GM21786 (cell line): ENCODE measurements at regions not wholly inside any gene's neighbourhood (a gene's known extent, or its start where the extent isn't known, plus 50 kb on each side); places are given as distances from the start of the nearest gene placed in this dataset.

Source experiments
- ATAC-seq: cut with Tn5 transposase; IDR thresholded peaks from one replicate; pipeline ENCODE4 v1.9.1; 2021; ENCODE audit not compliant: unreplicated experiment

DNA sequence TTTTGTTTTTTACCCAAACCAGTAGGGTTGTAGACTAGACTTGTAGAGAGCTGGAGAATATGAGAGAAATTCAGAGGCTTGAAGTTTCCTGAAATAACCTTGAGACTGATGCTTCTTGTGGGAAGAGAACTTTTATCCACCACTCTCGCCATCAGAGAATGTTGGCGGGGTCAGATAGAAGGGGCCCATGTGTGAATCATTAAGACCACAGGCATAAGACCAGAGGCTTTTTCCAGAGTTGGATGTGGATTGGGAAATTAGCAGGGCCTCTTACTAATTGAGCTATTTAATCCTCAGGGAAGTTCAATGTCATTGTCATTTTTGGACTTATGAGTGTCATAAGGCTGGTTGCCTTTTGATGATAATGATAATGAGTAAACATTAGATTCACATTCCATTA lies 246.9 kb upstream of the THRB start:
- no peak for ATAC-seq

DNA sequence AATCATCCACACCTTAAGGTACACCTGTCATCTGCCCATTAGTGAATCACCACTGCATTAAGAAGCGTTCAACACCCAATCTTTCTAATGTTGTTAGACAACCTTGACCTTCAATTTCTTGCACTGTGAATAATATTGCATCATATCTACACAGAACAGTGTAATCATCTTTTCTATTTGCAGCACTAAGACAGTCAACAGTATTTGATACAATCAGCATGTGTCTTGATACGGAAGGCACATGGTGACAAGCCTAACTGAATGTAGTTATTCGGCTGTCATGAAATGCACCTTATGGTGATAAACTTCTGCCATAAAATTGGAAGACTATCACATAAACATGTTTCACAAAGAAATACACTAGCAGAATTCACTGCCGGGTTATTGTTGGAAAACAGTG lies 253.9 kb upstream of the THRB start:
- ATAC-seq = no peak

DNA sequence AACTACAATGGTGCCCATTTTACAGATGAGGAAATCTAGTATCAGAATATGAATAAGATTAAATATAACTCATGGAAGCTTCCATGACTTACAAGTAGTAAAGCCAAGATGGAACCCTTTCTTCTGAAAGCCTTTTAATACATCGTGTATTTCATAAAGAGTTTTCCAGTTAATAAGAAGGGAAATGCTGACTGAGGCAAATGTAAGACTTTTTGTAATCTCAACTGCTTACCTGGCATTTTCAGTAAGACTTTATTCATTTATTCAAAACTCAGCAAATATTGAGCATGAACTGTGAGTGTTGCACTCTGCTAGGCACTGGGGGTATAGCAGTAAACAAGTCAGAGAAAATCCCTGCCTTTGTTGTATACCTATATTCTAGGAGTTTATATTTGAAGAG lies 256.4 kb upstream of the THRB start:
- no peak for ATAC-seq

DNA sequence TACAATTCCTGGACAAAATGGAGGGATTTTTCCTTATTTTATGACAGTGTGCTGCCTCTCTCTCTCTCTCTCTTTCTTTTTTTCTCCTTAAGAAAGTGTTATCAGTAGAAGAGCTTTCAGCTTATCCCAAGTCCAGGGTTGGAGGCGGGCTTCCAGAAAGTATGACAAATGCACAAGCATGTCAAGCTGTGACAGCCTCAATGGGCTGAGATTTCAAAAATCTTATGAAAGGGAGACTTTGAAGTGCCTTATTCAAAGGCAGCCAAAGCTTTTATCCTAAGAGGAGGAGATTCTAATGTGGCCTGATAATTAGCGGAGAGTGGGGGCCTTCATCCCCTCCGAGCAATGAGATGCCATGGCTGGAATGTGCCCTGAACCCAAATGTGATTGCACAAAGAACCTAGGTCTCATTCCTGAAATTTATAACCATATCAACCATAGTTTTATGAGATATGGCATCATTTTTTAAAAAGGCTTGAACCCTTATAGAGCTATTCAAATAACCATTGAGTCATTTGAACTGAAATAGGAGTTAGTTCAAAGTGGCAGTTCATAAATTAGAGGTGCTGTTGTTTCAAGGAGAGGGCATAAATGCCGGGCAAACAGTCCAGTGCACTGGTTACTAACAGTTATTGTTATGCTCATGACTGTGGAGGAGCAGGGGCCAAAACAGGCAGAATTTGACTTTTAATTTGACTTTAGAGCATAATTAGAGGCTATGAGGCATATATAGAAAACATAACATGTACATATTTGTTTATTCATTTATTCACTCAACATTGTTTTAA lies 261.6 kb upstream of the THRB start:
- no peak for ATAC-seq

DNA sequence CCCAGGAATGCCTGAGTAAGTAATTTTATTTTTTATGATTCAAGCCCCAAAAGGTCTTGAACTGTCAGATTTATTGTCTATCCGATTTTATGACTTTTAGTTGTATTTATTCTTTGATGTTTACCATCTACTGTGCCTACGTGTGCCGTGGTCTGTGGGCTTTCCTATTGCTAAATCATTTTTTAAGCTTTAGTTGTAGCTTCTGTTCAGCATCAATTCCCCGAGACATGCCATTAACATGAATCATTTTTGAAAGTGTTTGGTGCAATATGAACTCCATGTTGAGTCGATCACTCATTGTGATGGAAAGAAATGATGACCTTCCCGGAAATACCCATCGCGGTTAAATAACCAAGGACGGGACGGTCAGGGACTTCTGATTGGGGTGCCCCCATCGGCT lies 268.7 kb upstream of the THRB start:
- ATAC-seq = no peak

DNA sequence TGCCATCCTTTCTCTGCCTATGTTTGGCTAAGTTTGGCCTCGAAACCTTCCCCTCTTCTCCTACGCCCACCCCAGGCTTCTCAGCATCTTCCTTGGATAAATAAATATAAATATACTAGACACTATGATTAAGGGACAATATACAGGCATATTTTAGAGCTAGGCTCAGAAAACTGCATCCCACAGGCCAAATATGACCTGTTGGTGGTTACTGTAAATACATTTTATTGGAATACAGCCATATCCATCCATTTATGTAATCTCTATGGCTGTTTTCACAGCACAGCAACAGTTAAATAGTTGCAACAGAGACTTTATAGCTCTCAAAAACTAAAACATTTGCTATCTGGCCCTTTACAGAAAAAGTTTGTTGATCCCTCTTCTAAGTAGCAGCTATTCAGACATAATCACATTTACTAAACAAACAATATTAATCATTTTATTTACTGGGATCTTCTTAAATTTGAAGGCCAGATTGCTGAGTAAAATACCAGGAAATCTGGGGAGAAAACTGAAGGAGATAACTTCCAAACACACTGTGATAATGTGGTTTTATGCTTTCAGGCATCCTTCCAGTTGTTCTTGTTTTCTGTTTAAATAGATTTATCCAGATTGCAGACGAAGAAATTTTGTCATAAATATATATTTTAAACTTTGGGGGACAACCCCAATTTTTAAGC lies 269.7 kb upstream of the THRB start:
- ATAC-seq = no peak

DNA sequence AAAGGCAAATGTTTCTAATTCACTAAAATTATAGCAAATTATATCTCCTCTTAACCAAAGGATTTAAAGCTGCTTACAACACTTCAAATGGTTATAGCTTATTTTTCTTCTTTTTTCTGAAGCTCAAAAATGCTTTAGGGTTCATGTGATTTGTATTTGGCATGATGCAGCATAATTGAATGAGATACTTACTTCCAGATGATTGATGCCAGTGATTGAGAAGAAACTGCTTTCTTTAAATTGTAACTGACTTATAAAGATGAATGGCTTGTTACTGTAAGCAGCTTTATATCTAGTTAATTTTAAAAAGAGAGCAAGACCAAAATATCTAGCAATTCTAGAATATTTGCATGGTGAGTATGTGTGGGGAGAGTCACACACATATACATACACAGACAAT lies 270.7 kb upstream of the THRB start:
- no peak for ATAC-seq

DNA sequence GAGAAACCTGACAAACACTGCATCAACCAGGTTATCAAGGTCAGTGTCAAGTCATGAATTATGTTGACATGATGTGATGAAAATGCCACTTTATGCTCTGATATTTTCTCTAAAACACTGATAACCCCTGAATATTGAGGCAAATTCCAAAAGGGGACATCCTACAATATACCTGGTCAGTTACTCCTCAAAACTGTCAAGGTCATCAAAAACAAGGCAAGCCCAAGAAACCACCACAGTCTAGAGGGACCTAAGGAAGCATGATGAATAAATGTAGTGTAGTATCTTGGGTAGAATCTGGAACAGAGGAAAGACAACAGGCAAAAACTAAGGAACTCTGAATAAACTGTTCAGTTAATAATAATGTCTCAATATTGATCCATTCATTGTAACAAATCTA lies 275.3 kb upstream of the THRB start:
- no peak for ATAC-seq

DNA sequence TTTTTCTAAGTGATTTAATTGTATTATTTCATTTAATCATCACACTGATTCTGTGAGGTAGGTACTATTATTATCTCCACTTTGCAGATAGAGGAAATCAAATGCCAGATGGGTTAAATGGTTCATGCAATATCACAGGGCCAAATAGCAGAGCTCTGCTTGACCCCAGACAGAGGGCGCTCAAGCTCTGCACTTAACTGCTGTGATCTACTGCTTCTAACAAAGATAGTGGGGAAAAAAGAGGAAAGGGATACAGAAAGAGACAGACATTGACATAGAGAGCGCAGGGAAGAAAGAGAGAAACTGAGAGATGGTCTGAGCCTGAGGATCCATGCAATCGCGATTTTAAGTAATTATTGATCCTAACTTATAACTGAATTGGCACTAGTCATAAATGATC lies 279.1 kb upstream of the THRB start:
- peak; percentile 90 for ATAC-seq

DNA sequence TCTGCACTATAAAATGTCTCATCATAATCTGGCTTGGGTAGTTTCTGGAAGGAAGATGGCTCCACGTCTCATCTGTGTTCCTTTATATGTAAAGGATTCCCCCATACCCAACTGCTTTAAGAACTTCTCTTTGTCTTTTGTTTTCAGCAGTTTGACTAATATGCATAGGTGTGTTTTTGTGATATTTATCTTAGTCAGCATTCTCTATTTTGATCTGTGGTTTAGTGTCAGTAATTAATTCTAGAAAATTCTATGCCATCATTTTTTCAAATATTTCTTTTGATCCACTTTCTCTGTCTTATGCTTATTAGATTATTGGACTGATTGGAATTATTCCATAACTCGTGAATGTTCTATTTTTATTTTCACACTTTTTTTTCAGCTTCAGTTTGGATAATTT lies 286.3 kb upstream of the THRB start:
- no peak for ATAC-seq

DNA sequence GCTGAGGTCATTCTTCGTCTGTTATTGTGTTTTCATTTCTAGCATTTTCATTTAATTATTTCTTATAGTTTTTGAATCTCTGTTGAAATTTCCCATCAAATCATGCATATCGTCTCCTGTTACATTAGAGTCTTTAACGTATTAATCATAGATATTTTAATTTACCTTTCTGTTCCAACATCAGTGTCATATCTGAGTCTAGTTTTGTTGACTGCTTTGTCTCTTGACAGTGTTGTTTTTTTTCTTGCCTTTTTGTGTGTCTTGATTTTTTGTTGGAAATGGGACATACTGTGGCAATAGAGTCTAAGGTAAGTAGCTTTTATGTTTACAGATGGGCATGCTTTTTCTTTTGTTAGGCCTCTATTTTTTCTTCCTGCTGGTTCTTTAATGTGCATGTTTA lies 286.8 kb upstream of the THRB start:
- ATAC-seq = no peak

DNA sequence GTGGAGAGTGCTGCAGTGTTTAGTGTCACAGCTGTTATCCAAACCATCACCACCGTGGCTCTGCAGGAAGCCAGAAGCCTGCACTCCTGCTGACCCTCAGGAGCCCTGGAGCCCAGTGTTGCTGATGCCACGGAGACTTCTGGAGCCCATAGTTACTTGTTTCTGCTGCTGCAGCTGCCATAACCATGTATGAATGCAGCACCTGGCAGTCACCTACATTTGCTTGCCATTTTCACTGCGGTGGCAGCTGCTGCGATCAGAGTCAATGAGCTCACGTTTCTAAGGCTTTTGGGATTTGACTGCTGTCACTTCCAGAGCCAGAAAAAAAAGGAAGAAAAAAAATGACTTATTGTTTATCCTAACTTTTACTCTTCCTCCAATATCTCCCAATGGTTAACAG lies 299.2 kb upstream of the THRB start:
- ATAC-seq = no peak

DNA sequence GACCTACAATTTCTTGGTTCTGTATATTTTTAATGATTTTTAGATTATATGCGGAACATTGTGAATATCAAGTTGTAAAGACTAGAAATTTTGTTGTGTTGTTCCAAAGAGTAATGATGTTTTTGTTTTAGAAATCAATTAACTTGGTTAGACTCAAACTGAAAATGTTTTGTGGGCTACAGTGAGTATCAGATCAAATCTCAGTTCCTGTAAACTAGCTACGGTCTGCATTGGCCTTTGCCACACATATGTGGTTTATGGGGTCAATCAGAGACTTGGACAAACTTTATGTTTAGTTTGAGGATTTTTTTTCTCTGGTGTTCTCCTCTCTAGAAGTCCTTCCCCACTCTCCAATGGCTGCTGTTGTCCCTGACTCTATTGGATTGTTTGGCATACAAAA lies 308.0 kb upstream of the THRB start:
- peak; percentile 94 for ATAC-seq

DNA sequence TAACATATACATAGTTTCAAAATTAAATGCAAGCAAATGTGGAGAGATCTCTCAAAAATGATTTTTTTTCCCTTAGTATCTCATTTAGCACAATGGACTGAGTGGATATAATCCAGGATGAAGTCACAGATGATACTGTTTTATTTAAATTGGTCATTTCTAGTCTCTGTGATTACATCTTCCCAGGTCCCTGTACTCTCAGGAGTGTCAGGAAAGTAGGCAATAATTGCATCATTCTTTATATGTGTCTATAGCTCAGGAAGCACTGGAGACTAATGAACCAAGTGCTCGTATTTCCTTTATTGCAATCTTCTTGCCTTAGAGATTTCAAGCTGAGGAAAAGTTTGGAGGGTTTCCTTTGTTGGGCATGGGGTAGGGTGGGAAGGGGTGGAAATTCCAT lies 309.4 kb upstream of the THRB start:
- ATAC-seq = no peak

DNA sequence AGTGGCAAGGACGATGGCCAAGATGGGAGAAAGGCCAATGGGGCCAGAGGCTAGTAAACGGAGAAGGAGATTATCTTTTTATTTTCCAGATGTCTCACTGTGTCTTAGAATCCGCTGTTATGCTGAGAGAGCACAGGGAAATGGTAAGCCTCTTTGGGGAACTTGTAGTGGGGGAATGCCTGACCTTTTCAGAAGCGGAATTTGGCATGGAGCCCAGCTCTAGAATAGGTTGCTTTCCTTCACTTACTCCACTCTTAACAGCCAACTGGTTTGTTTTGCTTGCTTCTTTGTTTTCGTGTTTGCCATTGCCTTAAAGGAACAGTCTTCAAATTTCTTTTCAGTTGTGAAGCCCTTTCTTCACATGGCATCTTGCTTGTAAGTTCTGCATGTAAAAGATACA lies 316.2 kb upstream of the THRB start:
- ATAC-seq = no peak

DNA sequence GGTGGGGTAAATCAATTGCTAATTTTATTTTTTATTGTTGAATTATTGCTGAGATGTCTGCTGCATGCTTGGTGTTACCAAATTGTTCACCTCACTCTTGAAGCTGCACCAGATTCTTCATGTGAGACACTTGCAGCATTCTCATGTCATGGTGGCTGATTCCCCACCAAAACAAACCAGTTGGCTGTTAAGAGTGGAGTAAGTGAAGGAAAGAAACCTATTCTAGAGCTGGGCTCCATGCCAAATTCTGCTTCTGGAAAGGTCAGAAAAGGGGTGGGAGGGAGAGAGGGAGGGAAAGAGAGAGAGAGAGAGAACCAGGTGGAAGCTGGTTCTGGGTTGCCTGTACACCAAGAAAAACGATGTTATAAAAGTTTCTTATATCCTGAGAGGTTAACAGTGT lies 317.5 kb upstream of the THRB start:
- ATAC-seq = no peak

DNA sequence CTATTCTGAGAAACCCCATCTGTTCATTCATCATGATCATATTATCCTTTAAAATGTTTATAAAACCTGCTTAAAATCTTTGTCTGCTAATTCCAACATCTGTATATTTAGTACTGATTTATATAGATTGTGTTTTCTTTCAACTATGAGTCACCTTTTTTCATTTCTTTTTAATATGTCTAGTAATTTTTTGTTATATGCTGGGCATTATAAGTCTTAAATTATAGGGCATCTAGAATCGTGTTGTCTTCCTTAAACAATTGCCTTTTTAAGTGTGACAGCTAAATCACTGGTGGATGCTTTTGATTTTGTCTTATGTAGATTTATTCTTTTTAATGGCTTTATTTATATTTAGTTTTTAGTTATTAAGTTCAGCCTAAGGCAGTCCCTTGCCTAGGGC lies 323.4 kb upstream of the THRB start:
- ATAC-seq = no peak

DNA sequence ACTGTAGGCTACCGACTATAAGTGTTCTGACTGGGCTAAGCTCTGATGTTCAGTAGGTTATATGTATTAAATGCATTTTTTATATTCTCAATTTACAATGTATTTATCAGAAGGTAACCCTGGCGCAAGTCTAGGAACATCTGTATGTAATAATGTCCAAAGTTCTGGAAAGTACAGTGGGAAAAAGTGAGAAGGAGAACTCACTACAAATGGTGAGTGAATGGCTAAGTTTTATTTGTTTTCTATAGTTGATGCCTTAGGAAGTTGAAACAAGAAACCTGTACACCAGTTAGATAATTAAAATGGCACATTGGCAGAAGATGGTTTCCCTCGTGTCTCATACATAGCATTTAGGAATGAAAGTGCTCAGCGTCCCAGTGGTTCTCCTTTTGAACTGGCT lies 333.4 kb upstream of the THRB start:
- no peak for ATAC-seq

DNA sequence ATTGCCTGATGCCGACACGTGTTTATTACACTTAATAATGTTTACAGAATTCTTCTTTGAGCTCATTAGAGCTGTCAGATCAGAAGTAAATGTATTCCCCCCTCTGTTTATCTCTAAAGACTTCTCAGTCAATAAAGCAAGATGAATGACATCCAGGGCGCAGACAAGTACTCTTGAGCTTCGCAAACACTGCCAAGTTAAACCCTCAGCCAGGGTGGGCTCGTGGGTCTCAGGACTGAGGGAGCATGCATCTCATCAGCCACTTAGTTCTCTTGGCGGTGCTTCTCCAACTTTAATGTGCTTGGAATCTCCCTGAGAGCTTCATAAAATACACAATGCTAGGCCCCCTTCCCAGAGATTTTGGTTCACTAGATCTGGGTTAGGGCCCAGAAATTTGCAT lies 333.9 kb upstream of the THRB start:
- no peak for ATAC-seq

DNA sequence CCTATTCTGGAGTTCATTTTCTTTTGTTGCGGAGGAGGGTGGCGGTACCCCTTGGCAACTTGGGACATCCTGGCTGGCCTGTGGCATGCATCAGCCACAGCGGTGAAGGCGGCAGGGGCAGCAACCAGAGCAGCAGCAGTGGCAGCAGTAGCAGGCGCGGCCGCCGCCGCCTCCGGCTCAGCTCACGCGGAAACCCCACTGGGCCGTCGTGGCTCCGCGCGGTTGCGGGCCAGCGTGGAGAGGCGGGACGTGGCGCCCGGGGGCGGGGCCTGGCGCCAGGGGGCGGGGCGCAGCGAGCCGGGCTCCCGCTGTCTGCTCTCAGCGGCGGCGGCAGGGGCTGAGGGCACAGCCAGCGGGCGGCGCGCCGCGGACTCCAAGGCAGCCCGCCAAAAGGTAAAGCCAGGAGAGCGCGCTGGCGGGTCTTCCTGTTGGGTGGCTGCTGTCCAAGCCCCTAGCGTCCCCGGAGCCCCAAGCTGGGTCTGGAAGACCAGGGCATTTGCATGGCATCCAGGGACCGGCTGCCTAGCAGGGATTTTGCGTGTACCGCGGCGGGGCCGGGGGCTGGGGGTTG lies 334.4 kb upstream of the THRB start:
- no peak for ATAC-seq

DNA sequence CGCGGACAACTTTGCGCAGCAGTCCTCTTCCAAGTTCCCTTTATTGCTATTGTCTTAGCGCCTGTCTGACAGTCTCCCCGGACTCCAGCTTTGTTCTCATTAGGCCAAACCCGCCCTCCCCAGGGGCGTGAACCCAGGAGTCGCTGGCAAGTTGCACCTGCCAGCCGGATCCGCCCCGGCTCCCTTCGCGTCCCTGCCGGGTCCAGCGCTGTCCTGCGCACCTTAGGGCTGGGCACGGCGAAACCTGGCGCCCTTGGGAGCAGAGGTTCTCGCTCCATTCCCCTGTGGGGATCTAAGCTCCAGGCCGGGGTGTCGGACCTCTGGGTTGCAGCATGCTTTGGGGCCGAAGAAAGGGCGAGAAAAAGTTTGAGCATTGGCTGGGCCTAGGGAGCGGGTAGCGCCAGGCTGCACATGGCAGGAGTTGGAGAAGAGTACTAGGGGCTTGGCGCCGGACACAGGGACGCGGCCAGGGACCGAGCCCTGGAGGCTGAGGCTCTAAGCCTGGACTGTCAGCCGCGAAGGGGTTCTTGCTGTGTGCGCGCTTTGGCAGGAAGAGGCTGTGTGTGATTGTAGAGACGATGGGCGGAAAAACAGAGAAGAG lies 335.1 kb upstream of the THRB start:
- ATAC-seq = no peak
